GM12892 (cell line): ENCODE measurements at regions not wholly inside any gene's neighbourhood (a gene's known extent, or its start where the extent isn't known, plus 50 kb on each side); places are given as distances from the start of the nearest gene placed in this dataset.

Source experiments
- POLR2A ChIP-seq: IDR thresholded peaks from 2 replicates; pipeline ENCODE4 v1.6.1; 2011; ENCODE audit warnings: low read depth, low read length, control low read depth
- TAF1 ChIP-seq: IDR thresholded peaks from 2 replicates; pipeline ENCODE4 v1.6.1; 2011; ENCODE audit warnings: low read depth, mild to moderate bottlenecking, control low read depth, low read length, borderline replicate concordance

- TF ChIP-seq POLR2A (no peak), TAF1 (no peak)
Measured at GRCh38 chr1:17880449-17880848, 125.3 kb downstream of the ACTL8 start.
